Activated CD8-positive, alpha-beta memory T cell treated with anti-CD3 and anti-CD28 coated beads for 36 hours (primary cell): ENCODE measurements at regions not wholly inside any gene's neighbourhood (a gene's known extent, or its start where the extent isn't known, plus 50 kb on each side); places are given as distances from the start of the nearest gene placed in this dataset.

Source experiments
- CTCF ChIA-PET: fragments of 350-600 bp; sonication (Branson Sonifier 250); formaldehyde crosslinking; loops from one replicate; lab custom pipeline; 2021; ENCODE audit warnings: antibody characterized with exemption; lab: Charles Lee
- POLR2A ChIA-PET: fragments of 350-600 bp; sonication (Branson Sonifier 250); formaldehyde crosslinking; loops from one replicate; lab custom pipeline; 2021; ENCODE audit warnings: antibody characterized with exemption; lab: Charles Lee

GRCh38 chr14:51780741-51781140 is 79.7 kb upstream of the GNG2 start:
- CTCF ChIA-PET: interaction anchor here (0.8 to 2.0 kb wide), 7 partner anchors 9 to 406 kb away, joined by 3 to 6 read pairs (median 4); no protein-coding TSS in a partner anchor
- POLR2A ChIA-PET: no interaction called here

GRCh38 chr14:51781381-51781780 is 79.0 kb upstream of the GNG2 start:
- ChIA-PET CTCF (interaction anchor here (0.8 to 2.0 kb wide), 4 partner anchors 31 to 197 kb away, joined by 3 to 6 read pairs (median 4); no protein-coding TSS in a partner anchor), POLR2A (no interaction called here)

GRCh38 chr14:51782435-51782834 is 78.0 kb upstream of the GNG2 start:
- CTCF ChIA-PET: interaction anchor here (1.3 kb wide), 1 partner anchor 146 kb away, joined by 3 read pairs; no protein-coding TSS in a partner anchor
- POLR2A ChIA-PET: no interaction called here

GRCh38 chr14:51783765-51784164 is 76.6 kb upstream of the GNG2 start:
- CTCF ChIA-PET: no interaction called here
- POLR2A ChIA-PET: no interaction called here

- ChIA-PET CTCF (no interaction called here), POLR2A (no interaction called here)
These were observed 75.9 kb upstream of the GNG2 start for GRCh38 chr14:51784466-51784865.

- ChIA-PET CTCF (no interaction called here), POLR2A (no interaction called here)
These were observed 74.2 kb upstream of the GNG2 start for GRCh38 chr14:51786227-51786626.

GRCh38 chr14:51787352-51787751 is 73.1 kb upstream of the GNG2 start:
- ChIA-PET CTCF (no interaction called here), POLR2A (no interaction called here)

GRCh38 chr14:51789114-51789513 is 71.3 kb upstream of the GNG2 start:
- ChIA-PET POLR2A (no interaction called here), CTCF (interaction anchor here (1.2 kb wide), 1 partner anchor 8 kb away, joined by 3 read pairs; no protein-coding TSS in a partner anchor)

- CTCF ChIA-PET: interaction anchor here (1.2 kb wide), 1 partner anchor 9 kb away, joined by 3 read pairs; no protein-coding TSS in a partner anchor
These were observed 70.8 kb upstream of the GNG2 start for GRCh38 chr14:51789596-51789995.

GRCh38 chr14:51792809-51793208 is 67.6 kb upstream of the GNG2 start:
- ChIA-PET POLR2A (no interaction called here), CTCF (no interaction called here)

More at GRCh38 chr14:51789596-51789995, 70.8 kb upstream of the GNG2 start:
- POLR2A ChIA-PET: no interaction called here

GRCh38 chr14:51805541-51805940 is 54.9 kb upstream of the GNG2 start:
- ChIA-PET POLR2A (no interaction called here), CTCF (interaction anchor here (1.1 kb wide), 1 partner anchor 173 kb away, joined by 3 read pairs; no protein-coding TSS in a partner anchor)

GRCh38 chr14:51806026-51807023 is 54.1 kb upstream of the GNG2 start:
- ChIA-PET CTCF (interaction anchor here (1.1 kb wide), 1 partner anchor 172 kb away, joined by 3 read pairs; no protein-coding TSS in a partner anchor), POLR2A (no interaction called here)

- ChIA-PET POLR2A (no interaction called here), CTCF (interaction anchor here (1.6 kb wide), 1 partner anchor 171 kb away, joined by 6 read pairs; no protein-coding TSS in a partner anchor)
These were observed 53.1 kb upstream of the GNG2 start for GRCh38 chr14:51807356-51807755.
